Endodermal cell (in vitro differentiated cells): ENCODE measurements at regions not wholly inside any gene's neighbourhood (a gene's known extent, or its start where the extent isn't known, plus 50 kb on each side); places are given as distances from the start of the nearest gene placed in this dataset.

Experiments
- DNase-seq: peaks from one replicate; pipeline ENCODE4 v3.0.0-alpha.2; 2017
- H3K27ac ChIP-seq: 2 replicates; pipeline ENCODE4 v1.5.1; 2013; ENCODE audit warnings: mild to moderate bottlenecking, low read depth, low read length, moderate library complexity
- H3K27me3 ChIP-seq: 2 replicates; pipeline ENCODE4 v1.6.1; 2013; ENCODE audit warnings: mild to moderate bottlenecking, low read length, moderate library complexity; ENCODE audit not compliant: insufficient read depth, control insufficient read depth, poor library complexity, severe bottlenecking
- H3K36me3 ChIP-seq: 2 replicates; pipeline ENCODE4 v1.7.0; 2013; ENCODE audit warnings: mild to moderate bottlenecking, low read length, moderate library complexity; ENCODE audit not compliant: control insufficient read depth, insufficient read depth
- H3K4me1 ChIP-seq: one replicate; pipeline ENCODE4 v1.7.0; 2013; ENCODE audit warnings: low read length; ENCODE audit not compliant: control insufficient read depth, insufficient read depth
- H3K4me3 ChIP-seq: 2 replicates; pipeline ENCODE4 v1.5.1; 2013; ENCODE audit warnings: mild to moderate bottlenecking, low read length, moderate library complexity
- H3K9ac ChIP-seq: 2 replicates; pipeline ENCODE4 v1.6.1; 2013; ENCODE audit warnings: mild to moderate bottlenecking, low read length, moderate library complexity; ENCODE audit not compliant: poor library complexity, severe bottlenecking; ENCODE audit errors: extremely low read depth
- H3K9me3 ChIP-seq: 2 replicates; pipeline ENCODE4 v1.6.1; 2013; ENCODE audit warnings: mild to moderate bottlenecking, low read length, moderate library complexity; ENCODE audit not compliant: control insufficient read depth
- H3K27ac Mint-ChIP-seq: 2 replicates; pipeline ENCODE4 v1.8.0; 2020; ENCODE audit warnings: mixed read lengths
- H3K27me3 Mint-ChIP-seq: 2 replicates; pipeline ENCODE4 v1.8.0; 2021; ENCODE audit warnings: mild to moderate bottlenecking, mixed read lengths; ENCODE audit not compliant: insufficient read depth
- H3K36me3 Mint-ChIP-seq: 2 replicates; pipeline ENCODE4 v1.8.0; 2020; ENCODE audit warnings: low read depth, mixed read lengths
- H3K4me1 Mint-ChIP-seq: 2 replicates; pipeline ENCODE4 v1.8.0; 2020; ENCODE audit warnings: mixed read lengths
- H3K4me3 Mint-ChIP-seq: 2 replicates; pipeline ENCODE4 v1.8.0; 2020; ENCODE audit warnings: mild to moderate bottlenecking, moderate library complexity, mixed read lengths
- H3K9me3 Mint-ChIP-seq: 2 replicates; pipeline ENCODE4 v1.8.0; 2020; ENCODE audit warnings: mild to moderate bottlenecking, mixed read lengths
- WGBS, 2 experiments: methylation state at CpG; one replicate each; pipeline versions ENCODE4 v1.1.5 to v1.1.7; 2013; ENCODE audit warnings: missing lambda C conversion rate in 2 of 2, mixed read lengths in 1 of 2; ENCODE audit not compliant: insufficient coverage in 1 of 2, insufficient read length in 1 of 2; 5-methylcytosine and 5-hydroxymethylcytosine counted together
- TF ChIP-seq, protein P1 (sequence below): fragments of 200-600 bp; sonication (generic); conservative IDR thresholded peaks from 2 replicates; pipeline ENCODE4 v1.5.0; 2021; ENCODE audit warnings: antibody characterized with exemption, mild to moderate bottlenecking

DNA sequence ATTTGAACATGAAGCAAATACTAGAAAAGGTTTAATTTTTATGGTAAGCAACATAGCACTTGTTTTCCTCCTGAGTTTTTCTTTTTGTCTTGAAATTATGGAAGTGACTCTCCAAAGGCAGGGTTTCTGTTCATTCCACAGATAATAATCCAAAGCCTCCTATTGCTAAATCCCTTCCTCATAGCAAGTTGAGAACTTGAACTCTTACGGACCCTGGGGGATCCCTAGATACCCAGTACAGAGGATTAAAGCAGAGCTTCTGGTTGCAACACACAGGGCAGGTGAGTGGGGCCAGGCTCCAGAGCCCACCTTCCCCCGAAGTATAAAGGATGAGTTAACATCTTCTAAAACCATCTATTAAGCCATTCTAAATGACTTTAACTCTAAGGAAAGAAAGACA is 294.1 kb downstream of the RMST start:
- no peak overlapping the region for H3K4me3 Mint-ChIP-seq
- H3K27me3 Mint-ChIP-seq: no peaks in the 10 kb centered on the region
- peaks cover 15% of the 10 kb centered on the region for H3K4me1 ChIP-seq
- no peak for DNase-seq
- no peaks in the 10 kb centered on the region for H3K9me3 ChIP-seq
- H3K27ac ChIP-seq: no peak overlapping the region
- no peaks in the 10 kb centered on the region for H3K9me3 Mint-ChIP-seq
- H3K4me1 Mint-ChIP-seq: peaks cover 24% of the 10 kb centered on the region
- H3K27me3 ChIP-seq: no peaks in the 10 kb centered on the region
- no peaks in the 10 kb centered on the region for H3K36me3 ChIP-seq
- WGBS, 2 experiments: 94% methylated on average over 2 of the region's 2 CpGs; no CpG with 5 or more reads in 1 of the 2 experiments
- H3K36me3 Mint-ChIP-seq: no peaks in the 10 kb centered on the region
- H3K9ac ChIP-seq: no peak overlapping the region
- H3K27ac Mint-ChIP-seq: no peak overlapping the region
- TF ChIP-seq, protein P1, sequence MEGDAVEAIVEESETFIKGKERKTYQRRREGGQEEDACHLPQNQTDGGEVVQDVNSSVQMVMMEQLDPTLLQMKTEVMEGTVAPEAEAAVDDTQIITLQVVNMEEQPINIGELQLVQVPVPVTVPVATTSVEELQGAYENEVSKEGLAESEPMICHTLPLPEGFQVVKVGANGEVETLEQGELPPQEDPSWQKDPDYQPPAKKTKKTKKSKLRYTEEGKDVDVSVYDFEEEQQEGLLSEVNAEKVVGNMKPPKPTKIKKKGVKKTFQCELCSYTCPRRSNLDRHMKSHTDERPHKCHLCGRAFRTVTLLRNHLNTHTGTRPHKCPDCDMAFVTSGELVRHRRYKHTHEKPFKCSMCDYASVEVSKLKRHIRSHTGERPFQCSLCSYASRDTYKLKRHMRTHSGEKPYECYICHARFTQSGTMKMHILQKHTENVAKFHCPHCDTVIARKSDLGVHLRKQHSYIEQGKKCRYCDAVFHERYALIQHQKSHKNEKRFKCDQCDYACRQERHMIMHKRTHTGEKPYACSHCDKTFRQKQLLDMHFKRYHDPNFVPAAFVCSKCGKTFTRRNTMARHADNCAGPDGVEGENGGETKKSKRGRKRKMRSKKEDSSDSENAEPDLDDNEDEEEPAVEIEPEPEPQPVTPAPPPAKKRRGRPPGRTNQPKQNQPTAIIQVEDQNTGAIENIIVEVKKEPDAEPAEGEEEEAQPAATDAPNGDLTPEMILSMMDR: no peak
- H3K4me3 ChIP-seq: no peak overlapping the region

DNA sequence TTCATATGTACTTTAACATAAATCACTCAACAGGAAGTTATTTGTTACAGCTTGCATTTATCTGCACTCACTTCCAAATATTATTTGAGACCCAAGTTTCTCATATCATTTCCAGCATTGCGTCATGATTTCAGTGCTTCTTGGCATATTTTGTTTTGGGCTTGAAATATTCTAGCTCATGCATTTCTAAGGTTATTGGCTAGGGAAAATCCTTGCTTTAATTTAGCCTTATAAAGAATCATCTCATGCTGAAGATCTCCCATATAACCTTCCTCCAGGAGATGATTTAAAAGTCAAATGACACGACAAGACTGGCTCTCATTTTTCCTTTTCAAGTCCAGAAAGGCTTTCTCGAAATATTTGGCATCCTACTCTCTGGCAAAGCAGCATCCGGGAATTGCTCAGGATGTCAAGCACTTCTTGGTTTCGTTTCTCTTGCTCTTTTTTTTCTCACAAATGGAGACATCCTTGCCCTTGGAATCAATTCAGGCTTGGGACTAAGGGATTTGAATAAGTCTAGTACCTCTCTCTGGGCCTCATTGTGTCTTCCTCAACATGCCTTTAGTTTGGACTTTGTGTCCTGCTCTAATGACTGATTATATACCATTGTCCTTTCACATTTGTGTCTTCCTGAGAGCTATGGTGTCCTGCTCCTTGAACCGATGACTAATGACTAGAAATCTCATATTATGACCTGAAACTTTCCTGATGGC is 295.0 kb downstream of the RMST start:
- peaks cover 17% of the 10 kb centered on the region for H3K4me1 ChIP-seq
- no peak overlapping the region for H3K27ac ChIP-seq
- H3K9me3 ChIP-seq: peaks cover 6% of the 10 kb centered on the region
- DNase-seq: no peak
- Mint-ChIP-seq H3K27me3 (no peaks in the 10 kb centered on the region), H3K27ac (no peak overlapping the region), H3K36me3 (no peaks in the 10 kb centered on the region), H3K4me1 (peaks cover 30% of the 10 kb centered on the region), H3K9me3 (peaks cover 3% of the 10 kb centered on the region), H3K4me3 (no peak overlapping the region)
- no peaks in the 10 kb centered on the region for H3K36me3 ChIP-seq
- H3K27me3 ChIP-seq: no peaks in the 10 kb centered on the region
- H3K4me3 ChIP-seq: no peak overlapping the region
- no peak overlapping the region for H3K9ac ChIP-seq
- 91 to 93% methylated on average over 5 to 6 of the region's 6 CpGs for WGBS, 2 experiments
- TF ChIP-seq, protein P1: no peak

DNA sequence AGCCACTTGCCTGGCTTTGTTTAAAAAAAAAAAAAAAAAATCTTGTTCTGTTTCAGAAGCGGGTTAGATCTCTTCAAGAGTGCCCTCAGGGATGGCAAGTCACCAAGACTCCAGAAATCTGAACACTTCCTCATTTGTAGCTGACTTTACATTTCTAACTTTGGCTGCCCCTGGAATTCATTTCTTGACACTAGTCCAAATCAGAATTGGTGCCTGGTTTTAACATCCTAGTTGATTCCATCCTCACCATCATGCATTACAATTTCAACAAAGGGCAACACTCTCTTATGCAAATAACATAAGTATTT is 295.5 kb downstream of the RMST start:
- H3K27me3 ChIP-seq: no peaks in the 10 kb centered on the region
- H3K9me3 ChIP-seq: peaks cover 11% of the 10 kb centered on the region
- no peak overlapping the region for H3K9ac ChIP-seq
- peaks cover 1% of the 10 kb centered on the region for H3K36me3 Mint-ChIP-seq
- H3K4me3 ChIP-seq: no peak overlapping the region
- peaks cover 17% of the 10 kb centered on the region for H3K4me1 ChIP-seq
- H3K9me3 Mint-ChIP-seq: peaks cover 5% of the 10 kb centered on the region
- WGBS, 2 experiments: 90% methylated on average over 1 of the region's 1 CpG; no CpG with 5 or more reads in 1 of the 2 experiments
- DNase-seq: no peak
- H3K4me3 Mint-ChIP-seq: no peak overlapping the region
- H3K27ac ChIP-seq: no peak overlapping the region
- TF ChIP-seq, protein P1: no peak
- peaks cover 30% of the 10 kb centered on the region for H3K4me1 Mint-ChIP-seq
- no peaks in the 10 kb centered on the region for H3K36me3 ChIP-seq
- no peaks in the 10 kb centered on the region for H3K27me3 Mint-ChIP-seq
- H3K27ac Mint-ChIP-seq: no peak overlapping the region
